Amniotic stem cell (primary cell): ENCODE measurements at regions not wholly inside any gene's neighbourhood (a gene's known extent, or its start where the extent isn't known, plus 50 kb on each side); places are given as distances from the start of the nearest gene placed in this dataset.

Experiments used
- DNase-seq: peaks from one replicate; lab custom pipeline; 2025; lab: John Stamatoyannopoulos, UW

GRCh38 chr2:235303499-235304291 is 190.1 kb upstream of the AGAP1 start:
- DNase-seq = no peak

DNA sequence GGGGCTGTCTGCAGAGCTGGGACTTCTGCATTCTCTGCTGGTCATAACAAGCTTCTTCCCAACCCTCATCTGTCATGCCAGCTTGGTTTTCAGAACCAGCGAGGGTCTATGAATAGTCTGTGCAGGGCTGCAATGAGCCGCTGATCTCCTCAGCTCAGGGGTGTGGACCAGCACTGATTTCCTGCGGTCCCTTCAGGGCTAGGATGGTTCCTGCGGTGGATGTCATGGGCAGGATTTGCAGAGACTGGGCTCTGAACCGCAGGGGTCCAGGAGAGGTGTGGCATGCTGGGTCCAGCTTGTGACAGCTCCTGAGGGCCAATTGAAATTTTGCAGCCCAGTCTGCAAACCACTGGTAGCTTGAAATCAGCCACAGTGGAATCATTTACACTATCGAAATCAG is 188.2 kb upstream of the AGAP1 start:
- no peak for DNase-seq

DNA sequence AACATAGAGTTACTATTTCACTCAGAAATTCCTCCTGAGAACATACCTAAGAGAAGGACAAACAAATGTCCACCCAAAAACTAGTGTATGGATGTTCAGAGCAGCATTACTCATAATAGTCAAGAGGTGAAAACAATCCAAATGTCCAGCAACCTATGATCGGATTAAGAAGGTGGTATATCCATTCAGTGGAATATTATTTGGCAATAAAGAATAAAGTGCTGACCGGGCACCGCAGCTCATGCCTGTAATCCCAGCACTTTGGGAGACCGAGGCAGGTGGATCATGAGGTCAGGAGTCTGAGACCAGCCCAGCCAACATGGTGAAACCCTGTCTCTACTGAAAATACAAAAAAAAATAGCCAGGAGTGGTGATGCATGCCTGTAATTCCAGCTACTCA is 182.8 kb upstream of the AGAP1 start:
- DNase-seq = no peak

DNA sequence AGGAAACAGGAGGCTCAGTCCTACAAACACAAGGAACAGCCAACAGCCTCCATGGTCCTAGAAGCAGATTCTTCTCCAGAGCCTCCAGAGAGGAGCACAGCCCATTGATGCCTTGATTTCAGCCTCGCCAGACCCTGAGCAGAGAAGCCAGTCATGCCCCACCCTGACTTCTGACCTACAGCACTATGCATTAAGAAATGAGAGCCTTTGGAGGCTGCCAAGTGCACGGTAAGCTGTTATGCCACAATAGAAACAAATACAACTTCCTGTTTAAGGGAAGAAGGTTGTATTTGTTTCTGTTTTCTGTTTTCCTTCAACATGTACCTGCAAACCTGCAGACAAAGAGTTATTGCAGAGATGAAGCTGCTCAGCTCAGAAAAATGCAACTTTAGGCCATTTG is 181.3 kb upstream of the AGAP1 start:
- DNase-seq = no peak

GRCh38 chr2:235314371-235314930 is 179.4 kb upstream of the AGAP1 start:
- no peak for DNase-seq

DNA sequence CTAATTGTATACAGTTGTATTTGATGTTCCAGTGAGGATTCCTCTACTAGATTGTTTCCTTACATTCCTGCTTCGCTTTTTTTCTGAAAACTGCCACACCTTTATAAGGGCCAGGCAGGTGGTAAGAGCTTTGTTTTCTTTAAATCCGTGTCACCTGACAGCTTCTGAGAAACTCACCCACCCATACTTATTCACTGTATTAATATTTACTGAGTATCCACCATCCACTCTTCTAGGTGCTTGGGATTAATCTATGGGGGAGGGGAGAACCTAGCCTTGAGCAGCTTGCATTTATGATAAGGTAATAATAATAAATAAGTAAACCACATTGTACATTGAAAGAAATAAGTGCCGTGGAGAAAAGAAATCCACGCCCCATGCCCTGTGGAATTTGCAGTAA is 174.7 kb upstream of the AGAP1 start:
- no peak for DNase-seq

DNA sequence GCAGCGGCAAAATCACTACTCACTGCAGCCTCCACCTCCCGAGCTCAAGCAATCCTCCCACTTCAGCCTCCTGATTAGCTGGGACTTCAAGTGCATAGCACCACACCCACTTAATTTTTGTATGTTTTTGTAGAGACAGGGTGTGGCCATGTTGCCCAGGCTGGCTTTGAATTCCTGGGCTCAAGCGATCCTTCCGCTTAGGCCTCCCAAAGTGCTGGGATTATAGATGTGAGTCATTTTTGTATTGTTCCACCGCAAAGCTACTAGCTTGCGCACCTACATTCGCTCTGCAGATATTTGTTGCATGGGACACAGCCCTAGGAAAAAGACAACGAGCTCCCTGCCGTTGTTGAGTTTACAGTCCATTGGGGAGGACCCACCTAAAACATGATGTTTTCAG is 173.5 kb upstream of the AGAP1 start:
- no peak for DNase-seq

DNA sequence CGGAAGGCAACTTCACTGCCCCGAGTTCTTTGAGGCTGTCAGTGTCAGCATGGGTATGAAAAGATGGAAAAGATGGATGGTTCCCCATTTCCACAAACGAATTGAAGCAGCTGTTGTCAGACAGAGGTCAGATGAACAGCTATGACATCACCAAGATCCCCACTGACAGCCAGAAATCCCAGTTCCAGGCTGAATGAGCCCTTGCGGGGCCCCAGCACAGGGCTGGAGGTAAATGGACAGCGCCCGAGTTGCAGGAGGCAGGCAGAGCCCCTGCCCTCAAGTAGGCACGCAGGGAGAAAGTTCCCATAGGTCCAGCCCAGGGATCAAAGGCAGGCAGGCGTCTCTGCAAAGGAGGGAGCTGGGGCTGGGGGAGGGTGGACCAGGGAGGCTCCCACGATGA is 169.5 kb upstream of the AGAP1 start:
- DNase-seq = no peak

- no peak for DNase-seq
These were observed 168.7 kb upstream of the AGAP1 start for GRCh38 chr2:235325151-235325550.

- DNase-seq = no peak
These were observed 164.9 kb upstream of the AGAP1 start for GRCh38 chr2:235328991-235329390.

DNA sequence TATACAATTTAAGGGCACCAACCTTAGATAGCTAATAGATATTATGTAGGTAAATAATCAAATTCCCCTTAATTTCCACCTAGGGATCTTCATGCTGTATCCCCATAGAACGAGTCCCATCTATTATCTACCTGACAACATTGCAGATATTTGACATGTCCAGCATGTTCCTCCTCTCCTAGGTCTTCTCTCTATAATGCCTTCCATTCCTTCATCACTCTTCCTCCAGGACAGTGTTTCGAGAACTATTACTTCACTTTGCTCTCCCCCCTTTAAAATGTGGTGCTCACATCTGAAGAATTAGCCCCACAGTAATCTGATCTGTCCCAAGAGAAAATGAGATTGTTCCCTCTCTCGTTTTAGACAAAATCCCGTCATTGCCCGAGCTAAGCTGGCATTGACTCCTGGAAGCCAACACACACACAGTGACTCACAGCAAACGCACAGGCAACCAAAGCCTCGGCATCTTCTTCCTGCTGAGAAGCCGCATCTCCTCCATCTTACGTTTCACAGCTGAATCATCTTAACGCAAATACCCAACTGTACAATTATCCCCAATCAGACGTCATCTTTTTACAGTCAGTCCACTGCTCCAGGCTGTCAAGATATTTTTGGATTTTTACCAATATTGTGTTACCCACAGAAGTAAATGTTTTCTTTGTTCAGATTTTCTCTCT is 162.9 kb upstream of the AGAP1 start:
- DNase-seq = peak; percentile 52

- no peak for DNase-seq
These were observed 161.5 kb upstream of the AGAP1 start for GRCh38 chr2:235332240-235332890.

DNA sequence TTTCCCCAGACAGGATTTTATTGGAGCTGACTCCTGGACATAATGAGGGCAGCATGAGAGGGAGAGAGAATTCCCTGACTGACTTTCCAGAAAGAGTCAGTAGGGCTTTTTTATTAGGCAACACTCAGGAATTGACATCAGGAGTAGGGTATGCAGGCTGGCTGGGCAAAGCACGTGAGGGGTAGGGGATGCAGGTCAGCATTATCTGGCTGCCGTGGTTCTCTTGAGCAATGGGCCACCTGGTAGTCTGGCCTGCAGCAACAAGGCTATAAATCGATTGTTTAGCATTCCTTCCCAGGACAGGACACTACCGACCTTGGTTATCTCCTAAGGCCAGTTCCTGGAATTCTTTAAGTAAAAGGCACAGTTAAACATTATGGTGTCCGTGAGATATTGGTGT is 160.8 kb upstream of the AGAP1 start:
- no peak for DNase-seq

- no peak for DNase-seq
These were observed 159.7 kb upstream of the AGAP1 start for GRCh38 chr2:235334179-235334578.

GRCh38 chr2:235343156-235343774 is 150.6 kb upstream of the AGAP1 start:
- no peak for DNase-seq

DNA sequence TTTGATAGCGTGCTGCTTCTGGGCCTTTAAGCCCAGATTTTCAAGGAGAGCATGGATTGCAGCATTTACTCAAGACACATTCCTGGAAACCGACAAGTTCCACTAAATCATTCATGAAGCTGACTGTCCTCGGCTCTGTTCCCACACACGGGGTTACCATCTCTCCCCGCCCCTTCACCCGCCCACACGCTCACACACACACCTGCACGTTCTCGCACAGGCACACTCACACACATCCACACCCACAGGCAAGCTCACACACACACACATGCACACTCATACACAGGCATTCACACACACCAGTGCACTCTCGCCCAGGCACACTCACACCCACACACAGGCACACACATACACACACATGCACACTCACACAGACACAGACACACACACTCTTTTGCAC is 150.0 kb upstream of the AGAP1 start:
- no peak for DNase-seq

DNA sequence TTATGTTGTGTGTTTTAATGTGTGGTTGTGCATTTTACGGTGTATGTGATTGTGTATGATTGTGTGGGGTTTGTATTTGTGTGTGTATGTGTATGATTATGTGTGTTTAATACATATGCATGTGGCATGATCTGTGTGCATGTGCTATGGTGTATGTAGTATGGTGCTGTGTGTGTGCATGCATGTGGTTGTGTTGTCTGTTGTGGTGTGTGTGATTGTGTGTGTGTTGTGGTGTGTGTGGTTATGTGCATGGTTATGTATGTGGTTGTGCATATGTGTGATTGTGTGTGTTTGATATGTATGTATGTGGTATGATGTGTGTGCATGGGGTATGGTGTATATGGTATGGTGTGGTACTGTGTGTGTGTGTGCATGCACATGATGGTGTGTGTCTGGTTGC is 148.1 kb upstream of the AGAP1 start:
- no peak for DNase-seq

- peak; percentile 15 for DNase-seq
These were observed 146.2 kb upstream of the AGAP1 start for GRCh38 chr2:235347691-235348090.

GRCh38 chr2:235348329-235348728 is 145.5 kb upstream of the AGAP1 start:
- no peak for DNase-seq

DNA sequence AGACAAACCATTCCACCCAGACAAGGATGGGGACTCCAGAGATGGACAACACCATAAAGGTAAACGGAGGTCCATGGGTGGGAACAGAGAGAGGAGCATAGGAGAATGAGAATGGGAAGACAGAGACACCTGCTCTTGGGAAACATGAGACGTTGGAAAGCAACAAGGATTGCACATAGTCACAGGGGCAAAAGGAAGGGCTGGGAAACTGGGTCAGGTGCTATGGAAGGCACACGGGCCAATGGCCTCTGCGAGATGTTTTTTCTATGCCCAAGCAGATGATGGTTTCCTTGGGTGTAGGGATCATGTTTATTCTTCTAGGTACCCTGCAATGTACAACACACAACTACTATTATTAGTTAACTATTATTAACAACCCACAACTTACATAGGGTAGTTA is 143.6 kb upstream of the AGAP1 start:
- no peak for DNase-seq

DNA sequence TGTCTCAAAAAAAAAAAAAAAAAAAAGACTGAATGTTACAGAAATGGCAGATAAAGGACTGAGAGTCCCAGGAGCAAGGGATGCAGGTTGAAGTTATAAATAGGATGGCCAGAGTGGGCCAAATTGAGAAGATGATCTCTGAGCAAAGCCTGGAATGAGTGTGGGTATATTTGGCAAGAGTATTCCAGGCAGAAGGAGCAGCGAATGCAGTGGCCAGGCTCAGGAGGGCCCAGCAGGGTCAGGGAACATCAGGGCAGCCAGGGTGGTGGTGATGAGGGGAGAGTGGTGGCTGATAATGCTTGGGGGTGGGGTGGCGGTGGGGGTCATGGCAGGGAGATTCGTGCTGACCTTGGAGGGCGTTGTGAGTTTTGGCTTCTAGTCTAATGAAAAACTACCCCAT is 141.3 kb upstream of the AGAP1 start:
- DNase-seq = no peak

DNA sequence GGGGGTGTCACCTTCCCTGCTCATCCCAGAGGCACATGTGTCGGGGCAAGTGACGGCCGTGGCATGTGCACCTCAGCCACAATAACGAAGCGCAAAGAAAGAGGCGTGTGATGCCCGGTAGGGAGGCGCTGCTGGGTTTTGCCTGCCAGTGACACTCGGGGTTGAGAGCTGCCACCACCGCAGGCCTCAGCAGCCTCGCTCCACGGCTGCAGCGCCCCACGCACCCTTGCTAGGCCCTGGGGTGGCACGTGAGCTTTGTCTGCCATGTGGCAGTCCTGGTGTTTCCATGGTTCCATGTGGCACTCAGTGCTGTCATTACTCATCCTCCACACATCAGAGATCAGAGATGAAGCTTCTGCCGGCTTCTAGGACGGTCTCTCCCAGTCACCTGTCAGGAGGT is 136.0 kb upstream of the AGAP1 start:
- DNase-seq = no peak
